Neural crest cell (in vitro differentiated cells): ENCODE measurements at regions not wholly inside any gene's neighbourhood (a gene's known extent, or its start where the extent isn't known, plus 50 kb on each side); places are given as distances from the start of the nearest gene placed in this dataset.

Experiments
- DNase-seq: peaks from one replicate; pipeline ENCODE4 v3.0.0; 2021; ENCODE audit warnings: low read depth, mixed read lengths, low spot score
- H3K27ac Mint-ChIP-seq: one replicate; pipeline ENCODE4 v1.8.0; 2021; ENCODE audit warnings: mild to moderate bottlenecking, mixed read lengths; ENCODE audit not compliant: unreplicated experiment
- H3K27me3 Mint-ChIP-seq: 2 replicates; pipeline ENCODE4 v1.8.0; 2021; ENCODE audit warnings: low read depth, mild to moderate bottlenecking, mixed read lengths
- H3K36me3 Mint-ChIP-seq: 2 replicates; pipeline ENCODE4 v1.8.0; 2021; ENCODE audit warnings: low read depth, mild to moderate bottlenecking, mixed read lengths
- H3K4me1 Mint-ChIP-seq: 2 replicates; pipeline ENCODE4 v1.8.0; 2021; ENCODE audit warnings: mixed read lengths
- H3K4me3 Mint-ChIP-seq: one replicate; pipeline ENCODE4 v1.8.0; 2021; ENCODE audit warnings: mild to moderate bottlenecking, mixed read lengths
- H3K9me3 Mint-ChIP-seq: 2 replicates; pipeline ENCODE4 v1.8.0; 2021; ENCODE audit warnings: mixed read lengths
- TF ChIP-seq, protein P1 (sequence below): fragments of 200-600 bp; sonication (generic); conservative IDR thresholded peaks from 2 replicates; pipeline ENCODE4 v1.5.0; 2021; ENCODE audit warnings: antibody characterized with exemption, mild to moderate bottlenecking

GRCh38 chr11:69545976-69546617 is 64.6 kb downstream of the LINC01488 start:
- no peak for DNase-seq
- H3K27me3 Mint-ChIP-seq: no peaks in the 10 kb centered on the region
- H3K27ac Mint-ChIP-seq: no peak overlapping the region
- peaks cover 10% of the 10 kb centered on the region for H3K4me1 Mint-ChIP-seq
- H3K4me3 Mint-ChIP-seq: no peak overlapping the region
- peaks cover 11% of the 10 kb centered on the region for H3K9me3 Mint-ChIP-seq
- TF ChIP-seq, protein P1, sequence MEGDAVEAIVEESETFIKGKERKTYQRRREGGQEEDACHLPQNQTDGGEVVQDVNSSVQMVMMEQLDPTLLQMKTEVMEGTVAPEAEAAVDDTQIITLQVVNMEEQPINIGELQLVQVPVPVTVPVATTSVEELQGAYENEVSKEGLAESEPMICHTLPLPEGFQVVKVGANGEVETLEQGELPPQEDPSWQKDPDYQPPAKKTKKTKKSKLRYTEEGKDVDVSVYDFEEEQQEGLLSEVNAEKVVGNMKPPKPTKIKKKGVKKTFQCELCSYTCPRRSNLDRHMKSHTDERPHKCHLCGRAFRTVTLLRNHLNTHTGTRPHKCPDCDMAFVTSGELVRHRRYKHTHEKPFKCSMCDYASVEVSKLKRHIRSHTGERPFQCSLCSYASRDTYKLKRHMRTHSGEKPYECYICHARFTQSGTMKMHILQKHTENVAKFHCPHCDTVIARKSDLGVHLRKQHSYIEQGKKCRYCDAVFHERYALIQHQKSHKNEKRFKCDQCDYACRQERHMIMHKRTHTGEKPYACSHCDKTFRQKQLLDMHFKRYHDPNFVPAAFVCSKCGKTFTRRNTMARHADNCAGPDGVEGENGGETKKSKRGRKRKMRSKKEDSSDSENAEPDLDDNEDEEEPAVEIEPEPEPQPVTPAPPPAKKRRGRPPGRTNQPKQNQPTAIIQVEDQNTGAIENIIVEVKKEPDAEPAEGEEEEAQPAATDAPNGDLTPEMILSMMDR: no peak
- peaks cover 9% of the 10 kb centered on the region for H3K36me3 Mint-ChIP-seq

DNA sequence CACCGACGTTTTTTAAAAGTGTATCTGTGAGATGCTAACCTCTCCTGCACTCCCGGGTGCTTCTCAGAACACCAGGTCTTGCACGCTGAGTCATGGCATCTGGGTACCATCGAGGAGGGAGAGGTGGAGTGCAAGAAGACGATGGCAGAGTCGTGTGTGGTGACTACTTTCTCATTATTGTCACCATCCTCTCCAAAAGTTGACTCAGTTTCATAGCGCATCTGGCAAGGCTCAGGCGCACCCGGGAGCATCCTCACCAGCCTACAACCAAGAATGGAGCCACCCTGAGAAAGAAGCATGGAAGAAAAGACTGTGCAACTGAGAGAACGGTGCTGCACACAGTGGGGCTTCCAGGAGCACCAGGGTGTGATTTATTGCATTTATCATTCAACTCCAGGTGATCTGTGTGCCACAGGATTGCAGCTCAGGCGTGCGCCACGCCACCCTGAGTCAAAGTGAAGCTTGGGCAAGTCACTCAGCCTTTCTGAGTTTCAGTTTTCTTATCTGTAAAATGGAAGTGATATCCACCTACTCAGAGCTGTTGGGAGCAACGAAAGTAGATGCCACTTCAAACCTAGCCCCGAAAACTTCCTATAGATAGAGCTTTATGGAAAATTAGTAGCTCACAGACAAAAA is 65.4 kb downstream of the LINC01488 start:
- H3K4me3 Mint-ChIP-seq: no peak overlapping the region
- no peak overlapping the region for H3K27ac Mint-ChIP-seq
- DNase-seq: no peak
- peaks cover 10% of the 10 kb centered on the region for H3K4me1 Mint-ChIP-seq
- peaks cover 10% of the 10 kb centered on the region for H3K36me3 Mint-ChIP-seq
- H3K9me3 Mint-ChIP-seq: peaks cover 14% of the 10 kb centered on the region
- TF ChIP-seq, protein P1: no peak
- H3K27me3 Mint-ChIP-seq: no peaks in the 10 kb centered on the region

DNA sequence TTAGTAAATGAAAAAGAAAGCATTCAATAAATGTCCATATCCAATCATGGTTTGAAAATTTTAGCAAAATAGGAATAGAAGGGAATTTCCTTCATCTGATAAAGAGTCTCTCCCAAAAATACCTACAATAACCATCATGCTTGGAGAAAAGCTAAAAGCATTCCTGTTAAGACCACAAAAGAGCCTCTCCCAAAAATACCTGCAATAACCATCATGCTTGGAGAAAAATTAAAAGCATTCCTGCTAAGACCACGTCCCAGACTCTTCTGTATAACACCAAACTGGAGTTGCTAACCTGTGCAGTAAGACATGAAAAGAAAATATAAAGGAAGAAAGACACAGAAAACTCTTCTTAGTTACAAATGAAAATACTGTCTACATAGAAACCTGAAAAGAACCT is 69.4 kb downstream of the LINC01488 start:
- H3K36me3 Mint-ChIP-seq: peaks cover 10% of the 10 kb centered on the region
- TF ChIP-seq, protein P1: no peak
- DNase-seq: no peak
- H3K27me3 Mint-ChIP-seq: no peaks in the 10 kb centered on the region
- H3K27ac Mint-ChIP-seq: no peak overlapping the region
- H3K9me3 Mint-ChIP-seq: peaks cover 17% of the 10 kb centered on the region
- peaks cover 8% of the 10 kb centered on the region for H3K4me1 Mint-ChIP-seq
- H3K4me3 Mint-ChIP-seq: no peak overlapping the region

DNA sequence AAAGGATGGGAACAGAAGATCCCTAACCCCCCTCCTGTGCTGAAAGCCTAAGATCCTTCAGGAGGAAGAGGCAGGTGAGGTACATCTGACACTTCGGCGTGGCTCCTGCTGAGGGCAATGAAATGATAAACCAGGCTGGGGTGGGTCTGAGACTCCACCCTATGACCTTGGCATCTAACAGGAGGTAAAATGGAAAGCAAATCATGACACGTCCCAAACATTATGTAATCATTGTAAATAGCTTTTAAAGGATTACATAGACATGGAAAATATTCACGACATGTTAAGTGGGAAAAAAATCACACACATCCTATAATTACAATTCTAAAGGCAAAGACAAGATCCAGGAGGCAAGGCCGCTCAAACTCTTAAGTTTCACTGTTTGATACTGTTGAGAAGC is 70.5 kb downstream of the LINC01488 start:
- Mint-ChIP-seq H3K4me1 (peaks cover 8% of the 10 kb centered on the region), H3K4me3 (no peak overlapping the region), H3K27me3 (no peaks in the 10 kb centered on the region), H3K36me3 (peaks cover 10% of the 10 kb centered on the region), H3K9me3 (peaks cover 17% of the 10 kb centered on the region), H3K27ac (no peak overlapping the region)
- TF ChIP-seq, protein P1: no peak
- DNase-seq: no peak

DNA sequence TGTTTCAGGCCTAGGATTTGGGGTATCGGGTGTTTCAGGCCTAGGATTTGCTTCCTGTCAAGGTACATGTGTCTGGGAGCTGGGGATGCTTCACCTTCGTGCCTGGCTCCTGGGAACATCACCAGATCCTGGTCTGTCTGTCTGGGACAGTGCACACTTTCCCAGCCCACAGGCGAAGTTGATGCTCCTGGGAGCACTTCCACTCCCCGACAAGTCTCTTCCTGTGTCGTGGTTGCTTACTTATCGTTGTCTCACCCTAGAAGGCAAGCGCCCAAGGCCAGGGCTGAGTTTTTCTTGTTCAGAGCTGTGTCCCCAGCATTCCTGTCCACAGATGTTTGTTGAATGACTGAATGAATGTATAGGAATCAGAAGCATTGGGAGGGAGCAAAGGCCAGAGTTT is 71.5 kb downstream of the LINC01488 start:
- peaks cover 8% of the 10 kb centered on the region for H3K4me1 Mint-ChIP-seq

More for the DNA sequence above, 71.5 kb downstream of the LINC01488 start:
- no peak for DNase-seq
- Mint-ChIP-seq H3K36me3 (peaks cover 10% of the 10 kb centered on the region), H3K9me3 (peaks cover 17% of the 10 kb centered on the region), H3K4me3 (no peak overlapping the region), H3K27ac (no peak overlapping the region), H3K27me3 (no peaks in the 10 kb centered on the region)
- TF ChIP-seq, protein P1: no peak
